NCI-H1105 (cell line): ENCODE measurements at regions not wholly inside any gene's neighbourhood (a gene's known extent, or its start where the extent isn't known, plus 50 kb on each side); places are given as distances from the start of the nearest gene placed in this dataset.
"Not testable (repeated sequence)": the region's sequence is repeated elsewhere in the genome, so short reads cannot be mapped to it uniquely, and the experiment has no call there.

ENCODE experiments used
- DNase-seq: peaks from one replicate; lab custom pipeline; 2025; lab: John Stamatoyannopoulos, UW

DNA sequence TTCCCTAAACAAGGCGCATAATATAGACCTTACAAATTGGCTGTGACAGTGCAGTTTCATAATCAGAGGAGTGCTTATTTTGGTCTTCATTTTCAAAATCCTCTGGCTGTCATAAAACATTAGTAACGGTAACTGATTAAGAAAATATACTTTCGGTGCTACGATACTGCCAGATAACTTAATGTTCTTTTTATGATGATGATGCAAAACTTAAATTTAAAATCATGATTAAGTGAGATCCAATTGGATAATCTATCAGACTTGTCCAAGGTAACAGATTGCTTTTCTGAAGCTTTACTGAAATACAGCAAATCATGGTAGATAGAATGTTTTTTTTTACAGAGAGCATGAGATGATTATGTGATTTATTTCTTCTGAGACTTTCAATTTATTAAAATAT is 364.2 kb upstream of the CNTN3 start:
- DNase-seq = no peak

GRCh38 chr3:74985028-74985904 is 370.8 kb upstream of the CNTN3 start:
- DNase-seq = not testable (repeated sequence)

DNA sequence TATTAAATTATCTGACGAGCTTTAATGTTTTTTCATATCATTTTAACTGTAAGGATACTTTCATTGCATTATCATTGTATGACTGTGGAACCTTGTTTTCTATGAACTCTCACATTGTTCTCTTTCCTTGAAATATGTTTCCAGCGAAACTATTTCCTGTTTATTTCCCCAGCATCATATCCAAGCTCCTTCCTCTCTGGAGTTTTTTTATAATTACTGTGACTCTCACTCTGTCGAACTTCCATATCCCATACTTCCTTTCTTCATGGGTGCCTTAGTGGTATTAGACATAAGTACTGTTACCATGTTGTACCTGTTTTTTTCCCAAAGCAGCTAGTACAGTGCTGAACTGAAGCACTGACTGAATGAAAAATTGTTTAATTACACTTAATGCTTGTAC is 373.6 kb upstream of the CNTN3 start:
- no peak for DNase-seq

GRCh38 chr3:74992898-74993297 is 378.4 kb upstream of the CNTN3 start:
- no peak for DNase-seq

DNA sequence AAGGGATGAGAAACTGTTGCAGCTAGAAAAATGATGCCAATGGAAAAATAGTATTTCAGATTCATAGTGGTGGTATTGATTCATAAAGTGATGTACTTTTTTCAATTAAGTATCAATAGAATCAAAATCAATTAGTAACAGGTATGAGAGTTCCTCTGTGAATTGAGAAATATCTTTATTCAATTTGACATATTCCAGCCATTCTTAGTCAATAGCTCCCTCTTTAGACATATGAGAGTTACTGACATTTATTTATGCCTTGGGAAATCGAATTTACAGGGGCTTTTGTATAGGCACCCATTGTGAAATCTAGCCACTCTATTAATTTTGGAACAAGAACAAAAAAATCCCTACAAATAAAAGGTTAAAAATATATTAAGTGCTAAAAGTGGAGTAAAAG is 386.9 kb upstream of the CNTN3 start:
- DNase-seq = peak; percentile 5

- DNase-seq = no peak
These were observed 398.4 kb upstream of the CNTN3 start for GRCh38 chr3:75012791-75013331.

GRCh38 chr3:75014008-75014407 is 399.5 kb upstream of the CNTN3 start:
- DNase-seq = no peak

DNA sequence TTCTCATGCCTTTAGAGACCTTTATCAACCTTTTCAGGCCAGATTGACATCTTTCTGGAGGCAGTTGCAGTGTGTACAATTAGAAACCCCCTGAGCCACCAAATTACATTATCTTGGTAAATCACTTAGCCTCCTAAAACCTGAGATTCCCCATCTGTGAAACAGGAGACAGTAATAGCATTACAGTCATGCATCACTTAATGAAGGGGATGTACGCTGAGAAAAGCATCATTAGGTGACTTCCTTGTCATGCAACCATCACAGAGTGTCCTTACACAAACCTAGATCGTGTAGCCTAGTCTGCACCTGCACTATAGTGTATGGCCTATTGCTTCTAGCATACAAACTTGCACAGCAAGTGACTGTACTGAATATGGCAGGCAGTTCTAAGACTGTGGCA is 400.8 kb upstream of the CNTN3 start:
- DNase-seq = no peak

GRCh38 chr3:75035146-75035545 is 420.7 kb upstream of the CNTN3 start:
- no peak for DNase-seq

- no peak for DNase-seq
These were observed 428.5 kb upstream of the CNTN3 start for GRCh38 chr3:75042941-75043340.

GRCh38 chr3:75048650-75049049 is 434.2 kb upstream of the CNTN3 start:
- no peak for DNase-seq

GRCh38 chr3:75049533-75049932 is 435.1 kb upstream of the CNTN3 start:
- DNase-seq = no peak

GRCh38 chr3:75059120-75059519 is 444.7 kb upstream of the CNTN3 start:
- DNase-seq = no peak

- DNase-seq = no peak
These were observed 447.3 kb upstream of the CNTN3 start for GRCh38 chr3:75061806-75062205.

- no peak for DNase-seq
These were observed 460.7 kb upstream of the CNTN3 start for GRCh38 chr3:75075158-75075557.

DNA sequence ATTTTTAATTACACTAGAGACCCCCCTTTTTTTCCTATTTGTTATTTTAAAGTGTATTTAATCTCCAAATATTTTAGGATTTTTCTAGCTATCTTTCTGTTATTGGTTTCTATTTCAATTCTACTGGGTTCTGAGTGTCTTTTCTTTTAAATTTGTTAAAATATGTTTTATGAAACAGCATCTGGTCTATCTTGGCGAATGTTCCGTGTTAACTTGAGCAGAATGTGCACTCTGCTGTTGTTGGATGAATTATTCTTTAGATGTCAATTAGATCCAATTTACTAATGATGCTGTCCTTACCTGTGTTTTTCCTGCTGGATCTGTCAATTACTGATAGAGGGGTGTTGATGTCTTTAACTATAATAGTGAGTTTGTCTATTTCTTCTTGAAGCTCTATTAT is 462.0 kb upstream of the CNTN3 start:
- DNase-seq = no peak

GRCh38 chr3:75078290-75078689 is 463.8 kb upstream of the CNTN3 start:
- DNase-seq = no peak

GRCh38 chr3:75082845-75083244 is 468.4 kb upstream of the CNTN3 start:
- DNase-seq = no peak

- no peak for DNase-seq
These were observed 475.4 kb upstream of the CNTN3 start for GRCh38 chr3:75089841-75090240.

DNA sequence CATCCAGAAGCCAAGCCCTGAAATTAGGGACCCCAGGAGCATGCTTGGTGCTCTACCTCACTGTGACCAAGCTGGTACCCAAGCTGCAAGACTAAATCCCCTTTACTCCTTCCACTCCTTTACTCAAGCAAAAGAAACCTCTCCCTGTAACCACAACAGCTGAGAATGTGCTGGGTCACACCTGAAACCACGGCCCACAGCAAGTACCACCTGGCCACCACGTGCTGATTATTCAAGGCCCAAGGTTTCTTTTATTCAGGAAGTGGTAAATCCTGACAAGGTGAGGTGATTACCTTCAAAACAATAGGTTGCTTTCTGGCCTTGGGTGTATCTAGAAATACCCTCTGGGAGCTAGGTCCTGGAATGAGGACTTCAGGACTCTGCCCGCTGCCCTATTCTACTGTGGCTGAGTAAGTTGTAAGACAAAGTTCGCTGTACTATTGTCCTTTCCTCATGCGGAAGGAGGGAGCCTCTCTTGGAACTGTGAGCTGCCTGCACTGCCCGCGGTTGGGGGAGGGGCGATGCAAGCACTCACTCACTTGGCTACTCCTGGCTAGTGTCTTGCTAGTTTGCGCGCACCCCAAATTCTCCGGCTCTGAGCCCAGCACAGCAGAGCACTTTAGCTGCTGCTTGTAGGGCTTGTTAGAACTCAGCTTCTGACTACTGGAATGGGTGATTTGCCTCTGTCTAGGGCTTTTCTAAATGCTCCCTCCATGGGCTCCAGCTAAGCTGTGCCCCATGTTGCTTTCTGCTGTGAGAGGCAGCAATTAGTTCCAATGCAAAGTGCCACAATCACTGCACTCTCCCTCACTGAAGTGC is 487.1 kb upstream of the CNTN3 start:
- DNase-seq = no peak

DNA sequence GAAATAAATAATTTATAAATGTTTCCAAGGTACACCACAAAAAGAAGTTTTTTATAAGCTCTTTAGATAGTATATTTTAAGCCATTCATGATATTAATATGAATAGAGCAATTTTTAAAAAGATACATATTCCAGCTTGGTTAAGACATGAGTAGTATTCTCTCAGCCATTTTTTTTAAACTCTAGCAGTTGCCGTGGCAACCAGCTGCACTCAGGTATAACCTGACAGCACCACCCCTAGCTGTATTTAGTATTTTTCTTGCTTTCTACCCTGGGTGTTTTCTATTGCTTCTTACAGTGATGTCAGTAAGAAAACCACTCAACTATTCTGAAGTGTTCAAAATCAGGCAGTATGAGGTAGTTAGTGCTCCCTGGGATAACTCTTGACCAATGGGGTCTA is 496.3 kb upstream of the CNTN3 start:
- DNase-seq = no peak

DNA sequence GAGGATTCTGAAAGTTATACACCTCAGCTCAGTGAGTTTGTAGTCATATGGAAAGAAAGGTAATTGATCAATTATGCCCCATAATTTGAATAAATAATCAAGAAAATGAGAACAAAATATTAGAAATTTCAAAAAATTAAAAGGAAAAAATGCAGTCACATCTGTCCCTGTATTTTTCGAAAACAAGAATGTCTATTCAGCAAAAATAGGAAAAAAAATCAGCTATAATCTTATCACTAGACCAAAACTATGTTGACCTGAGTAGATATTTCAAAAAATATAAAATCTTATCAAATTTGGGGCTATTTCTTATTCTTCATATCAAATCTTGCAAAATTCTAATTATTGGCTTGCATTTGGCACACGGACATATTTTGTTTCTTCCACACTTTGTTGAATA is 501.2 kb upstream of the CNTN3 start:
- no peak for DNase-seq

DNA sequence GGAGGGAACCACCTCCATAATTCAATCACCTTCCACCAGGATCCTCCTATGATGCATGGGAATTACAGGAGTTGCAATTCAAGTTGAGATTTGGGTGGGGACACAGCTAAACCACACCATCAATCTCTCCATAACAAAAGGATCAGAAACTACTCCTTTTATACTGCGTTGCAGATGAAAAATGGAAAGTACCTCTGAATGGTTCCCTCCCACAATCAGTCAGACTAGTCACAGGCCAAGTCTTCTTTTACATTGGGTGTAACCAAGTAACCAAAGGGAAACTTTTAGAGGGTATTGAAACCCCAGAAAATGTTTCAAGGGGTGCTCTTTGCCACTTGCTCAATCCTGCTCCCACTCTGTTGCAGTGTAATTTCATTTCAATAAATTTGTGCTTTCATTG is 504.3 kb upstream of the CNTN3 start:
- no peak for DNase-seq
